HepG2 (cell line): ENCODE measurements at regions not wholly inside any gene's neighbourhood (a gene's known extent, or its start where the extent isn't known, plus 50 kb on each side); places are given as distances from the start of the nearest gene placed in this dataset.

Experiments used
- CBX1 ChIP-seq: IDR thresholded peaks from one replicate; pipeline ENCODE4 v1.6.1; 2016; ENCODE audit warnings: antibody characterized with exemption, low read depth
- CENPX ChIP-seq: sonication (generic); formaldehyde crosslinking; IDR thresholded peaks from 2 replicates; pipeline ENCODE4 v1.9.0; 2021; ENCODE audit warnings: mild to moderate bottlenecking, missing genetic modification reagents, moderate library complexity
- HNF1A ChIP-seq, 2 experiments: sonication (generic) in 1 of 2; formaldehyde crosslinking in 1 of 2; IDR thresholded peaks; 2 replicates each; pipeline versions ENCODE4 v1.4.0 to v1.6.1; 2016 to 2020; ENCODE audit warnings: borderline replicate concordance in 1 of 2, low read depth in 1 of 2, mild to moderate bottlenecking in 1 of 2, missing genetic modification reagents in 1 of 2
- SMAD9 ChIP-seq: sonication (generic); formaldehyde crosslinking; IDR thresholded peaks from 2 replicates; pipeline ENCODE4 v1.5.1; 2020; ENCODE audit warnings: mild to moderate bottlenecking, missing genetic modification reagents
- SRF ChIP-seq: IDR thresholded peaks from 2 replicates; pipeline ENCODE4 v1.6.1; 2011; ENCODE audit warnings: mild to moderate bottlenecking, low read depth, low read length, moderate library complexity
- UBTF ChIP-seq: sonication (generic); formaldehyde crosslinking; IDR thresholded peaks from 2 replicates; pipeline ENCODE4 v1.4.0; 2020; ENCODE audit warnings: mild to moderate bottlenecking, missing genetic modification reagents
- ZNF20 ChIP-seq: sonication (generic); formaldehyde crosslinking; IDR thresholded peaks from 2 replicates; pipeline ENCODE4 v1.4.0; 2020; ENCODE audit warnings: mild to moderate bottlenecking, moderate library complexity, missing genetic modification reagents
- ZNF589 ChIP-seq: sonication (generic); formaldehyde crosslinking; conservative IDR thresholded peaks from 2 replicates; pipeline ENCODE4 v1.8.0; 2022; ENCODE audit warnings: mild to moderate bottlenecking, moderate library complexity, missing genetic modification reagents

- TF ChIP-seq HNF1A (IDR thresholded peaks at IDR 0.05; ENCODE audit: low read depth) (no peak), HNF1A (CRISPR knock-in tag; IDR thresholded peaks at IDR 0.05; ENCODE audit: borderline replicate concordance) (no peak), ZNF20 (CRISPR knock-in tag) (no peak), SRF (no peak), CENPX (CRISPR knock-in tag) (no peak), CBX1 (no peak), UBTF (CRISPR knock-in tag) (no peak), SMAD9 (CRISPR knock-in tag) (no peak), ZNF589 (CRISPR knock-in tag) (no peak)
- TF ChIP-seq, all 625 proteins: peak for 0
These were observed 202.1 kb upstream of the KYNU start (continued) for GRCh38 chr2:142675398-142675797.
